Lung (tissue), 11 donors: ENCODE measurements at regions not wholly inside any gene's neighbourhood (a gene's known extent, or its start where the extent isn't known, plus 50 kb on each side); places are given as distances from the start of the nearest gene placed in this dataset.

Experiments used
- ATAC-seq: fragments of 200-7000 bp; cut with Tn5 transposase; one replicate; pipeline ENCODE4 v1.9.1; 2020; ENCODE audit warnings: moderate number of reproducible peaks; ENCODE audit not compliant: insufficient read depth, low FRiP score
- DNase-seq, 3 donors: peaks; one replicate each; pipeline ENCODE4 v3.0.0-alpha.2; 2013 to 2017
- H3K27ac ChIP-seq, 2 donors: one replicate each; pipeline ENCODE4 v1.5.1; 2013; ENCODE audit warnings: mild to moderate bottlenecking in 2 of 2, moderate library complexity in 2 of 2, control low read depth in 1 of 2, inconsistent platforms in 1 of 2, low read depth in 1 of 2, low read length in 1 of 2
- H3K27me3 ChIP-seq, 3 donors: one replicate each; pipeline ENCODE4 v1.5.1; 2013; ENCODE audit warnings: low read length in 2 of 3; ENCODE audit not compliant: control insufficient read depth in 3 of 3, insufficient read depth in 3 of 3
- H3K36me3 ChIP-seq, 4 donors: one replicate each; pipeline ENCODE4 v1.5.1; 2013; ENCODE audit warnings: low read length in 4 of 4, mild to moderate bottlenecking in 1 of 4, moderate library complexity in 1 of 4; ENCODE audit not compliant: control insufficient read depth in 4 of 4, insufficient read depth in 4 of 4
- H3K4me1 ChIP-seq, 5 donors: one replicate each; pipeline ENCODE4 v1.5.1; 2013; ENCODE audit warnings: low read length in 5 of 5, mild to moderate bottlenecking in 2 of 5, moderate library complexity in 1 of 5; ENCODE audit not compliant: control insufficient read depth in 5 of 5, insufficient read depth in 5 of 5
- H3K4me3 ChIP-seq: one replicate; pipeline ENCODE4 v1.5.1; 2013; ENCODE audit warnings: mild to moderate bottlenecking, control low read depth, moderate library complexity
- H3K9ac ChIP-seq, 2 donors: one replicate each; pipeline ENCODE4 v1.5.1; 2013; ENCODE audit warnings: low read length in 2 of 2, control low read depth in 1 of 2; ENCODE audit not compliant: insufficient read depth in 1 of 2
- H3K9me3 ChIP-seq, 4 donors: one replicate each; pipeline ENCODE4 v1.5.1; 2013; ENCODE audit warnings: low read length in 3 of 4, mild to moderate bottlenecking in 1 of 4, moderate library complexity in 1 of 4; ENCODE audit not compliant: control insufficient read depth in 4 of 4, insufficient read depth in 3 of 4
- CTCF ChIP-seq: IDR thresholded peaks from 2 replicates; pipeline ENCODE4 v1.5.1; 2012; ENCODE audit warnings: mild to moderate bottlenecking; ENCODE audit errors: control extremely low read depth, extremely low read depth
- WGBS, 2 donors: extraction: QIAGEN DNeasy Blood & Tissue Kit; methylation state at CpG; one replicate each; pipeline ENCODE4 v1.1.7; 2013; 5-methylcytosine and 5-hydroxymethylcytosine counted together
- donor health status: control.
- donor health status: control.
- donor health status: Bipolar disorder and iron deficiency.
- donor health status: healthy.
- donor health status: DM: yes; HTN: yes; CAD: no.

DNA sequence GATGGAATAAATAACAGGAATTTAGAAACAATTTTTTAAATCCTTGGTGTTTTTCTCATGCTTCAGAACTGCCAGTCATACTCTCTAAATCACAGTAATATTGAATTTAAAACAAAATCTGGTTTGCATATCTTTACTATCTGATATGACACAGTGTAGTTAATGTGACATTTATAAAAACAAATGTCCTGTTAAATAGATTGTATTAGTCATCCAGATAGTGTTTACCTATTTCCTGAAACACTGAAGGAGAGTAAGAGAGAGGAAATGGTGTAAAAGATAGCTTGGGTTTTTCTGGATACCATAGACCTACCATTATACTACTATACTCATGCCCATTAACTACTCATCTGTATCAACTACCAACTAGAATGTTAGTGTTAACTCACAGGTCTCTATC is 292.3 kb downstream of the MAN2A1 start:
- peaks cover 0 to 4% (median 0%) of the 10 kb centered on the region in 5 donors for H3K4me1 ChIP-seq
- TF ChIP-seq CTCF: no peak
- no peaks in the 10 kb centered on the region for H3K27me3 ChIP-seq
- H3K27ac ChIP-seq: no peak overlapping the region
- ATAC-seq (no peak), DNase-seq (no peak)
- H3K36me3 ChIP-seq: no peaks in the 10 kb centered on the region
- H3K9me3 ChIP-seq: no peaks in the 10 kb centered on the region
- no peak overlapping the region for H3K9ac ChIP-seq
- H3K4me3 ChIP-seq: no peak overlapping the region

GRCh38 chr5:109982966-109983534 is 293.3 kb downstream of the MAN2A1 start:
- no peak overlapping the region for H3K27ac ChIP-seq
- ATAC-seq (no peak), DNase-seq (no peak)
- H3K36me3 ChIP-seq: no peaks in the 10 kb centered on the region
- 89% methylated on average over 3 of the region's 3 CpGs for WGBS, 2 donors
- H3K4me1 ChIP-seq: peaks cover 0 to 10% (median 0%) of the 10 kb centered on the region in 5 donors
- no peak overlapping the region for H3K9ac ChIP-seq
- no peak overlapping the region for H3K4me3 ChIP-seq
- no peaks in the 10 kb centered on the region for H3K9me3 ChIP-seq
- no peaks in the 10 kb centered on the region for H3K27me3 ChIP-seq
- no peak for TF ChIP-seq CTCF

DNA sequence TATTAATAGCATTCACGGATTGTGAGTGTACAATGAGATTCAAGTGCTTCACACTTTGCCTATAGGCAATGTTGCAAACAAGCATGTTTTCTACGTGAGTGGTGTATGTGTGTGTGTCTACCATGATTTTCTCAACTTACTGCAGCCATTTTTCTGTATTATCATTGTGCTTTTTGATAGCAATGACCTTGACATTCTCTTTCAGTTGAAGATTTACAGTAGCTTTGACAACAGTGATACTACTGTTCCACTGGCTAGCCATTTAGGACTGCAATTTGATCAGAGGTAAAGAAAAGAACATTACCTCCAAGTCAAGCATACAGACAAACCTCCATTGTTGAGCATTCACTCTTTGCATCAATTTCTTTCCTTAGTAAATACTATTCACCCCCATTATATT is 297.0 kb downstream of the MAN2A1 start:
- DNase-seq (no peak), ATAC-seq (no peak)
- TF ChIP-seq CTCF: no peak
- Histone ChIP-seq H3K4me3 (no peak overlapping the region), H3K36me3 (no peaks in the 10 kb centered on the region), H3K9me3 (no peaks in the 10 kb centered on the region), H3K27me3 (peaks cover 0 to 3% (median 0%) of the 10 kb centered on the region in 3 donors), H3K27ac (no peak overlapping the region), H3K9ac (no peak overlapping the region), H3K4me1 (peaks cover 0 to 10% (median 0%) of the 10 kb centered on the region in 5 donors)
- WGBS, 2 donors: 94 to 98% methylated on average over 2 of the region's 2 CpGs

- Histone ChIP-seq H3K4me3 (no peak overlapping the region), H3K9ac (no peak overlapping the region), H3K36me3 (no peaks in the 10 kb centered on the region), H3K4me1 (peaks cover 0 to 10% (median 0%) of the 10 kb centered on the region in 5 donors), H3K27me3 (peaks cover 0 to 3% (median 0%) of the 10 kb centered on the region in 3 donors), H3K9me3 (no peaks in the 10 kb centered on the region), H3K27ac (no peak overlapping the region)
- no peak for DNase-seq
- 0% methylated on average over 1 of the region's 1 CpG for WGBS, 2 donors
- no peak for ATAC-seq
- no peak for TF ChIP-seq CTCF
Observed at GRCh38 chr5:109987355-109987754, 297.6 kb downstream of the MAN2A1 start.
